K562 (cell line): ENCODE measurements at regions not wholly inside any gene's neighbourhood (a gene's known extent, or its start where the extent isn't known, plus 50 kb on each side); places are given as distances from the start of the nearest gene placed in this dataset.

ENCODE experiments used
- ATAC-seq: fragments of 200-7000 bp; cut with Tn5 transposase; 3 replicates; pipeline ENCODE4 v1.9.1; 2020; ENCODE audit warnings: moderate library complexity
- BruUV-seq: library from RNA; stranded (reverse); fragments of 400-500 nt; replicated peaks from 2 replicates; lab custom pipeline; 2021; lab: Mats Ljungman, UMichigan
- CTCF ChIA-PET: fragments of 300-600 bp; formaldehyde crosslinking; extraction: SDS; loops from one replicate; lab custom pipeline; 2021; ENCODE audit warnings: low intra/inter-chr PET ratio; lab: Yijun Ruan, JAX
- POLR2A ChIA-PET: fragments of 300-600, 350-650 bp; sonication (Branson Sonifier 250); formaldehyde crosslinking; extraction: SDS; loops from one replicate; lab custom pipeline; 2021; ENCODE audit warnings: antibody characterized with exemption, inconsistent platforms; lab: Yijun Ruan, JAX
- DNase-seq, 4 experiments: peaks; one replicate each; pipeline versions ENCODE4 v3.0.0 to v3.0.0-alpha.2; 2011 to 2018; ENCODE audit warnings: low spot score in 3 of 4, mixed read lengths in 3 of 4; ENCODE audit errors: extremely low read depth in 1 of 4
- FAIRE-seq: peaks from 2 replicates; lab custom pipeline; 2011; peaks lifted over from hg19 to GRCh38; lab: Jason Lieb, UNC
- H2AFZ ChIP-seq: 2 replicates; pipeline ENCODE4 v1.6.0; 2011; ENCODE audit warnings: low read depth, low read length, control low read depth, inconsistent platforms
- H3K27ac ChIP-seq: fragments of 200-600 bp; 3 replicates; pipeline ENCODE4 v1.8.0; 2011; ENCODE audit warnings: low read depth, mild to moderate bottlenecking, control low read depth, inconsistent platforms, low read length, moderate library complexity, mixed read lengths; ENCODE audit errors: extremely low read depth
- H3K27me3 ChIP-seq, 2 experiments: fragments of 300-600 bp in 1 of 2; 2 replicates in 1 of 2; 3 replicates in 1 of 2; pipeline versions ENCODE4 v1.6.0 to v1.8.0; 2011; ENCODE audit warnings: inconsistent platforms in 2 of 2, low read length in 2 of 2, mild to moderate bottlenecking in 1 of 2, mixed read lengths in 1 of 2, moderate library complexity in 1 of 2; ENCODE audit not compliant: control insufficient read depth in 2 of 2, insufficient read depth in 2 of 2
- H3K36me3 ChIP-seq: fragments of 300-600 bp; 3 replicates; pipeline ENCODE4 v1.8.0; 2011; ENCODE audit warnings: mild to moderate bottlenecking, low read length, inconsistent platforms; ENCODE audit not compliant: control insufficient read depth, insufficient read depth
- H3K4me1 ChIP-seq, 2 experiments: fragments of 200-600 bp in 1 of 2; replicated peaks in 1 of 2; 2 replicates in 1 of 2; 3 replicates in 1 of 2; pipeline versions ENCODE4 v1.5.1 to v1.8.0; 2011; ENCODE audit warnings: inconsistent platforms in 2 of 2, low read length in 2 of 2, mild to moderate bottlenecking in 1 of 2, mixed read lengths in 1 of 2, moderate library complexity in 1 of 2; ENCODE audit not compliant: control insufficient read depth in 2 of 2, insufficient read depth in 2 of 2
- H3K4me2 ChIP-seq: 2 replicates; pipeline ENCODE4 v1.6.1; 2011; ENCODE audit warnings: low read length, control low read depth, inconsistent platforms, mixed read lengths; ENCODE audit not compliant: insufficient read depth
- H3K4me3 ChIP-seq: fragments of 200-600 bp; sonication (generic), shearing (Covaris generic); 2 replicates; pipeline ENCODE4 v1.5.1; 2016; ENCODE audit warnings: control low read depth, inconsistent platforms
- H3K79me2 ChIP-seq: fragments of 200-600 bp; 3 replicates; pipeline ENCODE4 v1.8.0; 2011; ENCODE audit warnings: low read length, inconsistent platforms; ENCODE audit not compliant: control insufficient read depth, insufficient read depth
- H3K9ac ChIP-seq, 2 experiments: 2 replicates each; pipeline versions ENCODE4 v1.6.0 to v1.6.1; 2011; ENCODE audit warnings: low read depth in 2 of 2, low read length in 2 of 2, control low read depth in 1 of 2, inconsistent platforms in 1 of 2, mild to moderate bottlenecking in 1 of 2, mixed read lengths in 1 of 2; ENCODE audit not compliant: insufficient read depth in 1 of 2
- H3K9me1 ChIP-seq: one replicate; pipeline ENCODE4 v1.6.0; 2011; ENCODE audit warnings: inconsistent platforms, mild to moderate bottlenecking, low read length, moderate library complexity; ENCODE audit not compliant: control insufficient read depth, insufficient read depth
- H3K9me3 ChIP-seq: replicated peaks from 2 replicates; pipeline ENCODE4 v1.5.1; 2011; ENCODE audit warnings: low read depth, low read length, inconsistent platforms; ENCODE audit not compliant: control insufficient read depth, insufficient read depth
- H4K20me1 ChIP-seq: replicated peaks from 2 replicates; pipeline ENCODE4 v1.6.1; 2011; ENCODE audit warnings: low read length, inconsistent platforms, mixed read lengths; ENCODE audit not compliant: control insufficient read depth, insufficient read depth
- ESRRA ChIP-seq: fragments of 450-650 bp; IDR thresholded peaks from 2 replicates; pipeline ENCODE4 v1.6.1; 2014; ENCODE audit warnings: low read depth, mild to moderate bottlenecking, moderate library complexity, borderline replicate concordance
- MAZ ChIP-seq, 2 experiments: fragments of 450-650 bp in 1 of 2; sonication (generic) in 1 of 2; formaldehyde crosslinking; IDR thresholded peaks in 1 of 2; conservative IDR thresholded peaks in 1 of 2; 2 replicates each; pipeline versions ENCODE4 v1.4.0 to v1.5.0; 2020; ENCODE audit warnings: mild to moderate bottlenecking in 1 of 2, missing genetic modification reagents in 1 of 2
- NR2F6 ChIP-seq: fragments of 450-650 bp; formaldehyde crosslinking; IDR thresholded peaks from 2 replicates; pipeline ENCODE4 v1.4.0; 2020; ENCODE audit warnings: mild to moderate bottlenecking
- POLR3A ChIP-seq: IDR thresholded peaks from 2 replicates; pipeline ENCODE4 v1.6.1; 2011; ENCODE audit warnings: borderline replicate concordance, mild to moderate bottlenecking, moderate library complexity; ENCODE audit not compliant: insufficient read length, insufficient read depth; ENCODE audit errors: extremely low read depth
- PTBP1 ChIP-seq: fragments of 200-400 bp; formaldehyde crosslinking; IDR thresholded peaks from 2 replicates; pipeline ENCODE4 v1.6.1; 2017; ENCODE audit warnings: low read depth, low read length
- SRSF3 ChIP-seq: fragments of 200-400 bp; formaldehyde crosslinking; IDR thresholded peaks from 2 replicates; pipeline ENCODE4 v1.6.1; 2016; ENCODE audit warnings: mild to moderate bottlenecking, low read length, moderate library complexity; ENCODE audit not compliant: insufficient read depth
- ZFP36 ChIP-seq: fragments of 150-350 bp; IDR thresholded peaks from 2 replicates; pipeline ENCODE4 v1.6.1; 2018; ENCODE audit warnings: low read length, low read depth; ENCODE audit not compliant: partially characterized antibody
- ZNF146 ChIP-seq: IDR thresholded peaks from one replicate; pipeline ENCODE4 v1.6.1; 2018; ENCODE audit warnings: missing compliant biosample characterization; ENCODE audit not compliant: unreplicated experiment
- ZNF197 ChIP-seq: fragments of 200-800 bp; sonication (Bioruptor generic); IDR thresholded peaks from 2 replicates; pipeline ENCODE4 v1.6.1; 2016; ENCODE audit warnings: low read depth, missing genetic modification characterization, missing compliant biosample characterization
- ZNF347 ChIP-seq: fragments of 450-650 bp; formaldehyde crosslinking; IDR thresholded peaks from 2 replicates; pipeline ENCODE4 v1.4.0; 2020; ENCODE audit warnings: low read depth, mild to moderate bottlenecking, moderate library complexity
- WGBS: fragments of 100-300 bp; shearing (Covaris generic); methylation state at CpG from one replicate; pipeline ENCODE4 v1.1.6; 2016; ENCODE audit warnings: low coverage, mixed read lengths; ENCODE audit not compliant: insufficient coverage; ENCODE audit errors: missing lambda C conversion rate; 5-methylcytosine and 5-hydroxymethylcytosine counted together
- in situ Hi-C: fragments of 300-500 bp; cut with MboI; formaldehyde crosslinking; loops from 4 replicates; pipeline ENCODE4 v1.15.0; 2018; ENCODE audit warnings: inconsistent platforms, mixed read lengths
- intact Hi-C: fragments of 100-400 bp; cut with micrococcal nuclease; formaldehyde crosslinking; loops from 2 replicates; pipeline ENCODE4 v1.14.2; 2022
- TF ChIP-seq, protein P1 (sequence below): fragments of 450-650 bp; formaldehyde crosslinking; IDR thresholded peaks from 2 replicates; pipeline ENCODE4 v1.4.0; 2022; ENCODE audit warnings: missing genetic modification characterization
- TF ChIP-seq, protein P2 (sequence below): fragments of 450-650 bp; formaldehyde crosslinking; IDR thresholded peaks from 2 replicates; pipeline ENCODE4 v1.4.0; 2022; ENCODE audit warnings: mild to moderate bottlenecking, moderate library complexity
- TF ChIP-seq, protein P3 (sequence below): fragments of 200-800 bp; sonication (Bioruptor generic); IDR thresholded peaks from 2 replicates; pipeline ENCODE4 v1.6.1; 2016; ENCODE audit warnings: missing genetic modification characterization, missing compliant biosample characterization
- TF ChIP-seq, protein P4 (sequence below): IDR thresholded peaks from 2 replicates; pipeline ENCODE4 v1.6.1; 2014; ENCODE audit warnings: antibody characterized with exemption

DNA sequence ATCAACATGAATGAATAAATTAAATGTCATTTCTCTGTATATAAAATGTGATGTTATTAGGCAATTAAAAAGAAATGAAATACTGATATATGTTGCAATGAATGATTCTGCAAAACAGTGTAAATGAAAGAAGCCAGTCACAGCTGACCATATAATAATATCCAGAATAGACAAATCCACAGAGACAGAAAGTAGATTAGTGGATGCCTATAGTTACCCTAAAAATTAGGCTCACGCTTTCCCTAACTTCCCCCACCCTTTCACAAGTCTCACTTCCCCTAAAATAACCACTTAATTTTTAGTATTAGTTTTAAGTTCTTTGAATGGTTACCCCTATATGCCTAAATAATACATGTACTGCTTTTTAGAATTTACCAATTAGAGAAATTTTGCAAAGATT lies 348.9 kb upstream of the FAR2 start:
- Histone ChIP-seq H3K9me3 (no peaks in the 10 kb centered on the region), H3K36me3 (no peaks in the 10 kb centered on the region), H3K4me3 (no peak overlapping the region), H3K27me3 (0 out of 5 replicates have a peak, but pooled peaks cover 0 to 4% of the 10 kb centered on the region in 2 experiments), H3K79me2 (no peaks in the 10 kb centered on the region), H3K4me1 (no peaks in the 10 kb centered on the region), H3K9ac (no peak overlapping the region), H4K20me1 (no peaks in the 10 kb centered on the region), H2AFZ (no peak overlapping the region), H3K27ac (no peak overlapping the region), H3K9me1 (no peaks in the 10 kb centered on the region), H3K4me2 (no peak overlapping the region)
- FAIRE-seq (no peak), ATAC-seq (no peak), DNase-seq (no peak)
- WGBS = 0% methylated on average over 1 of the region's 1 CpG
- ChIA-PET POLR2A (no interaction called here), CTCF (no interaction called here)
- intact Hi-C loops = no loop called here
- BruUV-seq = no TSS peak
- in situ Hi-C loops = no loop called here
- TF ChIP-seq, protein P1, sequence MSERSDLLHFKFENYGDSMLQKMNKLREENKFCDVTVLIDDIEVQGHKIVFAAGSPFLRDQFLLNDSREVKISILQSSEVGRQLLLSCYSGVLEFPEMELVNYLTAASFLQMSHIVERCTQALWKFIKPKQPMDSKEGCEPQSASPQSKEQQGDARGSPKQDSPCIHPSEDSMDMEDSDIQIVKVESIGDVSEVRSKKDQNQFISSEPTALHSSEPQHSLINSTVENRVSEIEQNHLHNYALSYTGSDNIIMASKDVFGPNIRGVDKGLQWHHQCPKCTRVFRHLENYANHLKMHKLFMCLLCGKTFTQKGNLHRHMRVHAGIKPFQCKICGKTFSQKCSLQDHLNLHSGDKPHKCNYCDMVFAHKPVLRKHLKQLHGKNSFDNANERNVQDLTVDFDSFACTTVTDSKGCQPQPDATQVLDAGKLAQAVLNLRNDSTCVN = no peak
- TF ChIP-seq PTBP1 (no peak), MAZ (CRISPR knock-in tag; conservative IDR thresholded peaks at IDR 0.05 in 1 of 2, IDR thresholded peaks at IDR 0.05 in 1 of 2) (no peak), ZFP36 (no peak), ZNF146 (CRISPR knock-in tag) (no peak), ZNF197 (CRISPR knock-in tag) (no peak), SRSF3 (no peak), NR2F6 (CRISPR knock-in tag) (no peak), ESRRA (no peak), ZNF347 (CRISPR knock-in tag) (no peak), POLR3A (no peak)
- TF ChIP-seq, protein P2, sequence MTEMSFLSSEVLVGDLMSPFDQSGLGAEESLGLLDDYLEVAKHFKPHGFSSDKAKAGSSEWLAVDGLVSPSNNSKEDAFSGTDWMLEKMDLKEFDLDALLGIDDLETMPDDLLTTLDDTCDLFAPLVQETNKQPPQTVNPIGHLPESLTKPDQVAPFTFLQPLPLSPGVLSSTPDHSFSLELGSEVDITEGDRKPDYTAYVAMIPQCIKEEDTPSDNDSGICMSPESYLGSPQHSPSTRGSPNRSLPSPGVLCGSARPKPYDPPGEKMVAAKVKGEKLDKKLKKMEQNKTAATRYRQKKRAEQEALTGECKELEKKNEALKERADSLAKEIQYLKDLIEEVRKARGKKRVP (CRISPR knock-in tag) = no peak
- TF ChIP-seq, protein P3, sequence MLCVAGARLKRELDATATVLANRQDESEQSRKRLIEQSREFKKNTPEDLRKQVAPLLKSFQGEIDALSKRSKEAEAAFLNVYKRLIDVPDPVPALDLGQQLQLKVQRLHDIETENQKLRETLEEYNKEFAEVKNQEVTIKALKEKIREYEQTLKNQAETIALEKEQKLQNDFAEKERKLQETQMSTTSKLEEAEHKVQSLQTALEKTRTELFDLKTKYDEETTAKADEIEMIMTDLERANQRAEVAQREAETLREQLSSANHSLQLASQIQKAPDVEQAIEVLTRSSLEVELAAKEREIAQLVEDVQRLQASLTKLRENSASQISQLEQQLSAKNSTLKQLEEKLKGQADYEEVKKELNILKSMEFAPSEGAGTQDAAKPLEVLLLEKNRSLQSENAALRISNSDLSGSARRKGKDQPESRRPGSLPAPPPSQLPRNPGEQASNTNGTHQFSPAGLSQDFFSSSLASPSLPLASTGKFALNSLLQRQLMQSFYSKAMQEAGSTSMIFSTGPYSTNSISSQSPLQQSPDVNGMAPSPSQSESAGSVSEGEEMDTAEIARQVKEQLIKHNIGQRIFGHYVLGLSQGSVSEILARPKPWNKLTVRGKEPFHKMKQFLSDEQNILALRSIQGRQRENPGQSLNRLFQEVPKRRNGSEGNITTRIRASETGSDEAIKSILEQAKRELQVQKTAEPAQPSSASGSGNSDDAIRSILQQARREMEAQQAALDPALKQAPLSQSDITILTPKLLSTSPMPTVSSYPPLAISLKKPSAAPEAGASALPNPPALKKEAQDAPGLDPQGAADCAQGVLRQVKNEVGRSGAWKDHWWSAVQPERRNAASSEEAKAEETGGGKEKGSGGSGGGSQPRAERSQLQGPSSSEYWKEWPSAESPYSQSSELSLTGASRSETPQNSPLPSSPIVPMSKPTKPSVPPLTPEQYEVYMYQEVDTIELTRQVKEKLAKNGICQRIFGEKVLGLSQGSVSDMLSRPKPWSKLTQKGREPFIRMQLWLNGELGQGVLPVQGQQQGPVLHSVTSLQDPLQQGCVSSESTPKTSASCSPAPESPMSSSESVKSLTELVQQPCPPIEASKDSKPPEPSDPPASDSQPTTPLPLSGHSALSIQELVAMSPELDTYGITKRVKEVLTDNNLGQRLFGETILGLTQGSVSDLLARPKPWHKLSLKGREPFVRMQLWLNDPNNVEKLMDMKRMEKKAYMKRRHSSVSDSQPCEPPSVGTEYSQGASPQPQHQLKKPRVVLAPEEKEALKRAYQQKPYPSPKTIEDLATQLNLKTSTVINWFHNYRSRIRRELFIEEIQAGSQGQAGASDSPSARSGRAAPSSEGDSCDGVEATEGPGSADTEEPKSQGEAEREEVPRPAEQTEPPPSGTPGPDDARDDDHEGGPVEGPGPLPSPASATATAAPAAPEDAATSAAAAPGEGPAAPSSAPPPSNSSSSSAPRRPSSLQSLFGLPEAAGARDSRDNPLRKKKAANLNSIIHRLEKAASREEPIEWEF (CRISPR knock-in tag) = no peak
- TF ChIP-seq, protein P4, sequence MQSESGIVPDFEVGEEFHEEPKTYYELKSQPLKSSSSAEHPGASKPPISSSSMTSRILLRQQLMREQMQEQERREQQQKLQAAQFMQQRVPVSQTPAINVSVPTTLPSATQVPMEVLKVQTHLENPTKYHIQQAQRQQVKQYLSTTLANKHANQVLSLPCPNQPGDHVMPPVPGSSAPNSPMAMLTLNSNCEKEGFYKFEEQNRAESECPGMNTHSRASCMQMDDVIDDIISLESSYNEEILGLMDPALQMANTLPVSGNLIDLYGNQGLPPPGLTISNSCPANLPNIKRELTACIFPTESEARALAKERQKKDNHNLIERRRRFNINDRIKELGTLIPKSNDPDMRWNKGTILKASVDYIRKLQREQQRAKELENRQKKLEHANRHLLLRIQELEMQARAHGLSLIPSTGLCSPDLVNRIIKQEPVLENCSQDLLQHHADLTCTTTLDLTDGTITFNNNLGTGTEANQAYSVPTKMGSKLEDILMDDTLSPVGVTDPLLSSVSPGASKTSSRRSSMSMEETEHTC = no peak
